ENCODE measurements at regions not wholly inside any gene's neighbourhood (a gene's known extent, or its start where the extent isn't known, plus 50 kb on each side); places are given as distances from the start of the nearest gene placed in this dataset.
A peak's percentile ranks its signal among the peaks of the same experiment; 100 is the strongest.

DNA sequence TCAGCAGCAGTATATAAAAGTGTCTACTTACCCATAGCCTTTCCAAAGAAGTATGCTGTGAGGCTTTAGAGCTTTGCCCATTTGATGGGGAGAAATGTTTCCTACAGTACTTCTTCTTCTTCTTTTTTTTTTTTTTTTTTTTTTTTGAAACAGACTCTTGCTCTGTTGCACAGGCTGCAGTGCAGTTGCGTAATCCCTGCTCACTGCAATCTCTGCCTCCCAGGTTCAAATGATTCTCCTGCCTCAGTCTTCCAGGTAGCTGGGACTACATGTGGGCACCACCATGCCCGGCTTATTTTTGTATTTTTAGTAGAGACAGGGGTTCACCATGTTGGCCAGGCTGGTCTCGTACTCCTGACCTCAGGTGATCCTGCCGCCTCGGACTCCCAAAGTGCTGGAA is 101.7 kb upstream of the TMEM26 start:
- Histone ChIP-seq H3K9me3 (ENCODE audit: insufficient read depth, low read length, severe bottlenecking) (no peaks in the 10 kb centered on the region), H3K27ac (ENCODE audit: low read length) (no peak overlapping the region), H3K79me2 (ENCODE audit: insufficient read depth, low read length) (no peaks in the 10 kb centered on the region), H2AFZ (ENCODE audit: low read depth, low read length) (no peak overlapping the region), H3K4me2 (ENCODE audit: insufficient read depth, low read length) (no peak overlapping the region), H3K27me3 (ENCODE audit: insufficient read depth, low read length, poor library complexity) (no peaks in the 10 kb centered on the region), H3K4me1 (ENCODE audit: insufficient read depth, low read length) (no peaks in the 10 kb centered on the region), H3K9ac (ENCODE audit: low read depth, low read length) (no peak overlapping the region), H3K36me3 (ENCODE audit: insufficient read depth, low read length) (no peaks in the 10 kb centered on the region), H4K20me1 (ENCODE audit: insufficient read depth, low read length) (no peaks in the 10 kb centered on the region), H3K4me3 (ENCODE audit: low read depth in 1 of 2, low read length in 2 of 2) (no peak overlapping the region)
- no peak for ATAC-seq (ENCODE audit: insufficient read depth, low read depth)
- TF ChIP-seq, protein P1, sequence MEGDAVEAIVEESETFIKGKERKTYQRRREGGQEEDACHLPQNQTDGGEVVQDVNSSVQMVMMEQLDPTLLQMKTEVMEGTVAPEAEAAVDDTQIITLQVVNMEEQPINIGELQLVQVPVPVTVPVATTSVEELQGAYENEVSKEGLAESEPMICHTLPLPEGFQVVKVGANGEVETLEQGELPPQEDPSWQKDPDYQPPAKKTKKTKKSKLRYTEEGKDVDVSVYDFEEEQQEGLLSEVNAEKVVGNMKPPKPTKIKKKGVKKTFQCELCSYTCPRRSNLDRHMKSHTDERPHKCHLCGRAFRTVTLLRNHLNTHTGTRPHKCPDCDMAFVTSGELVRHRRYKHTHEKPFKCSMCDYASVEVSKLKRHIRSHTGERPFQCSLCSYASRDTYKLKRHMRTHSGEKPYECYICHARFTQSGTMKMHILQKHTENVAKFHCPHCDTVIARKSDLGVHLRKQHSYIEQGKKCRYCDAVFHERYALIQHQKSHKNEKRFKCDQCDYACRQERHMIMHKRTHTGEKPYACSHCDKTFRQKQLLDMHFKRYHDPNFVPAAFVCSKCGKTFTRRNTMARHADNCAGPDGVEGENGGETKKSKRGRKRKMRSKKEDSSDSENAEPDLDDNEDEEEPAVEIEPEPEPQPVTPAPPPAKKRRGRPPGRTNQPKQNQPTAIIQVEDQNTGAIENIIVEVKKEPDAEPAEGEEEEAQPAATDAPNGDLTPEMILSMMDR (IDR thresholded peaks at IDR 0.05; ENCODE audit: borderline replicate concordance, extremely low read depth, low read length, poor library complexity, severe bottlenecking), result no peak
- TF ChIP-seq EZH2 (IDR thresholded peaks at IDR 0.05; ENCODE audit: borderline replicate concordance, low read depth, low read length, severe bottlenecking), result no peak
- DNase-seq, result no peak

DNA sequence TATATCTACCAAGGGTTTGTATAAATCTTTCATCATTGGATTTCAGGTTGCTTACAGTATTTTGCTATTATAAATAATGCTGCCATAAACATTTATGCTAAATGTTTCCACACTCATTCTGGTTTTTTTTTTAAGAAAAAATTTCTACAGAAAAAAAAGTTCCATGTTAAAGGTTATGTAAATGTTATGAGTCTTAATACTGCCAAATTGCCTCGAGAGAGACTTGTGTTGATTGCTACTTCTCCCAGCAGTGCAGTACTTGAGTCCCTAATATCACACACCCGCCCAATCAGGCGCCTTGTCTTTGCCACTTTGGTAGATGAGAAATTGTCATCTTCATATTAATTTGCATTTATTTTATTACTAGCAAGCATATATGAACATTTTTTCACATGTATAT is 96.7 kb upstream of the TMEM26 start:
- no peak for TF ChIP-seq EZH2 (IDR thresholded peaks at IDR 0.05; ENCODE audit: borderline replicate concordance, low read depth, low read length, severe bottlenecking)
- TF ChIP-seq, protein P1 (IDR thresholded peaks at IDR 0.05; ENCODE audit: borderline replicate concordance, extremely low read depth, low read length, poor library complexity, severe bottlenecking), result no peak
- Histone ChIP-seq H3K27me3 (ENCODE audit: insufficient read depth, low read length, poor library complexity) (no peaks in the 10 kb centered on the region), H3K27ac (ENCODE audit: low read length) (no peak overlapping the region), H4K20me1 (ENCODE audit: insufficient read depth, low read length) (no peaks in the 10 kb centered on the region), H3K9me3 (ENCODE audit: insufficient read depth, low read length, severe bottlenecking) (no peaks in the 10 kb centered on the region), H3K79me2 (ENCODE audit: insufficient read depth, low read length) (no peaks in the 10 kb centered on the region), H3K4me2 (ENCODE audit: insufficient read depth, low read length) (no peak overlapping the region), H2AFZ (ENCODE audit: low read depth, low read length) (no peak overlapping the region), H3K4me1 (ENCODE audit: insufficient read depth, low read length) (no peaks in the 10 kb centered on the region), H3K36me3 (ENCODE audit: insufficient read depth, low read length) (no peaks in the 10 kb centered on the region), H3K4me3 (ENCODE audit: low read depth in 1 of 2, low read length in 2 of 2) (no peak overlapping the region), H3K9ac (ENCODE audit: low read depth, low read length) (no peak overlapping the region)
- DNase-seq (no peak), ATAC-seq (ENCODE audit: insufficient read depth, low read depth) (no peak)

DNA sequence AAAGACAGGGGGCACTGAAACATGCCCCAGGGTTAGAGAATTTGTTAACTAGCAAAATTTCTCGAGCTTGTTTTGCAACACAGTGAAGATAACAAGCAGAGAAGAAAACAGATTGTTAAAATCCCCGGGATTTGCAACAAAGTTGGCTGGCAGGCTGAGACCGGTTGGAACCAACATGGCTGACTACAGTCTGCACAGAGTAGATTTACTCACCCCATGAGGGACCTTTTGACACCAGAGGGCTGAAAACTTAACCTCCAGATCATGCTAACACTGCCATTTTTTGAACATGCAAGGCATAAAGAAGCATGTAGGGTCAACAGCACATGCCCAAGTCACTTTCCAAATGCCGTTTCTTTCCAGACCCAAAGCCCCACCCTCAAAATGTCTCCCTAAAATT is 95.2 kb upstream of the TMEM26 start:
- Histone ChIP-seq H3K27ac (ENCODE audit: low read length) (no peak overlapping the region), H3K79me2 (ENCODE audit: insufficient read depth, low read length) (no peaks in the 10 kb centered on the region), H3K4me2 (ENCODE audit: insufficient read depth, low read length) (no peak overlapping the region), H3K9ac (ENCODE audit: low read depth, low read length) (no peak overlapping the region), H3K36me3 (ENCODE audit: insufficient read depth, low read length) (no peaks in the 10 kb centered on the region), H3K4me3 (ENCODE audit: low read depth in 1 of 2, low read length in 2 of 2) (no peak overlapping the region), H4K20me1 (ENCODE audit: insufficient read depth, low read length) (no peaks in the 10 kb centered on the region), H2AFZ (ENCODE audit: low read depth, low read length) (peak overlapping the region; percentile 39; the same call in 1 of the 2 replicates), H3K27me3 (ENCODE audit: insufficient read depth, low read length, poor library complexity) (no peaks in the 10 kb centered on the region), H3K4me1 (ENCODE audit: insufficient read depth, low read length) (no peaks in the 10 kb centered on the region), H3K9me3 (ENCODE audit: insufficient read depth, low read length, severe bottlenecking) (no peaks in the 10 kb centered on the region)
- ATAC-seq (ENCODE audit: insufficient read depth, low read depth), result no peak
- TF ChIP-seq, protein P1 (IDR thresholded peaks at IDR 0.05; ENCODE audit: borderline replicate concordance, extremely low read depth, low read length, poor library complexity, severe bottlenecking), result no peak
- no peak for TF ChIP-seq EZH2 (IDR thresholded peaks at IDR 0.05; ENCODE audit: borderline replicate concordance, low read depth, low read length, severe bottlenecking)
- DNase-seq, result no peak

DNA sequence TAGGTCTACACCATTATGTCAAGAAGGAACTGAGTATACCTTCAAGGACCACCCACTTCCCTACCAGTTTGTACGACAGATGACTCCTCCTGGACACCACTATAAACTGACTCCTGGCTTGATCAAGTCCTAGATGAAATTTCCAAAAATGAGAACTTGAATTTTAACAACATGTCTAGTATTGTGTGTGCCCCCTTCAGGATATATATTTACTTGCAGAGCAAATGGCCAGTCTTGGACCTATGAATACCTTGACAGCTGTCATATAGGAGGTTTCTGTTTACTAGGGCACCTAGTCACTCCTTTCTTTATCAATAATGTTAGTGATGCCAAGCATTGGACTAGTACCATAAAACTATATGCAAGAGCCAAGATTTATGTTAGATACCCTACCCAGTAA is 94.1 kb upstream of the TMEM26 start:
- Histone ChIP-seq H3K36me3 (ENCODE audit: insufficient read depth, low read length) (no peaks in the 10 kb centered on the region), H3K27me3 (ENCODE audit: insufficient read depth, low read length, poor library complexity) (no peaks in the 10 kb centered on the region), H2AFZ (ENCODE audit: low read depth, low read length) (no peak overlapping the region), H3K4me2 (ENCODE audit: insufficient read depth, low read length) (no peak overlapping the region), H3K79me2 (ENCODE audit: insufficient read depth, low read length) (no peaks in the 10 kb centered on the region), H3K9ac (ENCODE audit: low read depth, low read length) (no peak overlapping the region), H4K20me1 (ENCODE audit: insufficient read depth, low read length) (no peaks in the 10 kb centered on the region), H3K9me3 (ENCODE audit: insufficient read depth, low read length, severe bottlenecking) (no peaks in the 10 kb centered on the region), H3K4me1 (ENCODE audit: insufficient read depth, low read length) (no peaks in the 10 kb centered on the region), H3K27ac (ENCODE audit: low read length) (no peak overlapping the region), H3K4me3 (ENCODE audit: low read depth in 1 of 2, low read length in 2 of 2) (no peak overlapping the region)
- TF ChIP-seq, protein P1 (IDR thresholded peaks at IDR 0.05; ENCODE audit: borderline replicate concordance, extremely low read depth, low read length, poor library complexity, severe bottlenecking), result peak; percentile 10
- TF ChIP-seq EZH2 (IDR thresholded peaks at IDR 0.05; ENCODE audit: borderline replicate concordance, low read depth, low read length, severe bottlenecking), result no peak
- no peak for DNase-seq
- no peak for ATAC-seq (ENCODE audit: insufficient read depth, low read depth)
